ENCODE measurements at regions not wholly inside any gene's neighbourhood (a gene's known extent, or its start where the extent isn't known, plus 50 kb on each side); places are given as distances from the start of the nearest gene placed in this dataset.

DNA sequence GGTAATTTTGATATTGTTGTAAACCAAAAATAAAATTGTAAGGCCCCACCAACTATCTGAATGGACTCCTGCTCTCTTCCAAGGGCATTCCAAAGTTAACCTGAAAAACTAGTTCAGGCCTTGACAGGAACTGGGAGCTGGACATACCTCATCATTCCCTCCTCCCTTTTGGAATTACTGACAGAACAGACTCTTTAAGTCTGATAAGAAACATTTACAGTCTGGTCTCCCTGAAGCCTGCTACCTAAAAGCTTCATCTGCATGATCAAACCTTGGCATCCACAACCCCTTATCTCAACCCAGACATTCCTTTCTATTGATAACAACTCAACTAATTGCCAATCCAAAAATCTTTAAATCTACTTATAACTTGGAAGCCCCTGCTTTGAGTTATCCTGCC is 123.8 kb downstream of the TLR5 start:
- TF ChIP-seq CREB1 (IDR thresholded peaks at IDR 0.05) (no peak), RXRA (IDR thresholded peaks at IDR 0.05; ENCODE audit: insufficient read depth, low read depth, low read length) (no peak), POLR2A (IDR thresholded peaks at IDR 0.05; ENCODE audit: control extremely low read depth in 1 of 2, low read depth in 2 of 2, low read length in 2 of 2) (peak; percentile 8 to 20; a peak in 2 of 3 replicates), HDAC2 (IDR thresholded peaks at IDR 0.05; ENCODE audit: borderline replicate concordance in 1 of 2, low read depth in 2 of 2, low read length in 2 of 2) (no peak), EP300 (IDR thresholded peaks at IDR 0.05; ENCODE audit: borderline replicate concordance in 1 of 2, low read depth in 2 of 2, low read length in 2 of 2) (no peak), SUZ12 (IDR thresholded peaks at IDR 0.05; ENCODE audit: low read length) (no peak), JUND (IDR thresholded peaks at IDR 0.05; ENCODE audit: low read length) (no peak), SIN3A (conservative IDR thresholded peaks at IDR 0.05 in 1 of 2, IDR thresholded peaks at IDR 0.05 in 1 of 2; ENCODE audit: low read depth in 1 of 2, low read length in 2 of 2) (no peak), PHF8 (conservative IDR thresholded peaks at IDR 0.05; ENCODE audit: low read depth, low read length) (no peak)
- TF ChIP-seq, protein P1, sequence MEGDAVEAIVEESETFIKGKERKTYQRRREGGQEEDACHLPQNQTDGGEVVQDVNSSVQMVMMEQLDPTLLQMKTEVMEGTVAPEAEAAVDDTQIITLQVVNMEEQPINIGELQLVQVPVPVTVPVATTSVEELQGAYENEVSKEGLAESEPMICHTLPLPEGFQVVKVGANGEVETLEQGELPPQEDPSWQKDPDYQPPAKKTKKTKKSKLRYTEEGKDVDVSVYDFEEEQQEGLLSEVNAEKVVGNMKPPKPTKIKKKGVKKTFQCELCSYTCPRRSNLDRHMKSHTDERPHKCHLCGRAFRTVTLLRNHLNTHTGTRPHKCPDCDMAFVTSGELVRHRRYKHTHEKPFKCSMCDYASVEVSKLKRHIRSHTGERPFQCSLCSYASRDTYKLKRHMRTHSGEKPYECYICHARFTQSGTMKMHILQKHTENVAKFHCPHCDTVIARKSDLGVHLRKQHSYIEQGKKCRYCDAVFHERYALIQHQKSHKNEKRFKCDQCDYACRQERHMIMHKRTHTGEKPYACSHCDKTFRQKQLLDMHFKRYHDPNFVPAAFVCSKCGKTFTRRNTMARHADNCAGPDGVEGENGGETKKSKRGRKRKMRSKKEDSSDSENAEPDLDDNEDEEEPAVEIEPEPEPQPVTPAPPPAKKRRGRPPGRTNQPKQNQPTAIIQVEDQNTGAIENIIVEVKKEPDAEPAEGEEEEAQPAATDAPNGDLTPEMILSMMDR (IDR thresholded peaks at IDR 0.05; ENCODE audit: control extremely low read depth in 1 of 3, insufficient read depth in 1 of 3, low read depth in 1 of 3, low read length in 3 of 3): no peak
